H1 (cell line): ENCODE measurements at regions not wholly inside any gene's neighbourhood (a gene's known extent, or its start where the extent isn't known, plus 50 kb on each side); places are given as distances from the start of the nearest gene placed in this dataset.

Experiments
- CHD1 ChIP-seq: IDR thresholded peaks from 2 replicates; pipeline ENCODE4 v1.6.1; 2012; ENCODE audit warnings: low read depth, low read length, improper control_type of control experiment
- CREB1 ChIP-seq: IDR thresholded peaks from 2 replicates; pipeline ENCODE4 v1.6.1; 2012; ENCODE audit warnings: inconsistent platforms
- EP300 ChIP-seq, 2 experiments: IDR thresholded peaks; 1 replicate in 1 of 2; 2 replicates in 1 of 2; pipeline ENCODE4 v1.6.1; 2011 to 2012; ENCODE audit warnings: low read depth in 2 of 2, low read length in 2 of 2, mild to moderate bottlenecking in 2 of 2, borderline replicate concordance in 1 of 2, inconsistent platforms in 1 of 2, moderate library complexity in 1 of 2
- EZH2 ChIP-seq: fragments of 200-600 bp; sonication (generic); IDR thresholded peaks from 2 replicates; pipeline ENCODE4 v1.7.1; 2012; ENCODE audit warnings: low read depth, mild to moderate bottlenecking, moderate library complexity, low read length, inconsistent platforms; ENCODE audit not compliant: severe bottlenecking
- GABPA ChIP-seq: IDR thresholded peaks from 2 replicates; pipeline ENCODE4 v1.6.1; 2011; ENCODE audit warnings: mild to moderate bottlenecking, low read length, moderate library complexity, borderline replicate concordance; ENCODE audit not compliant: insufficient read depth
- JUN ChIP-seq: IDR thresholded peaks from 2 replicates; pipeline ENCODE4 v1.6.1; 2011; ENCODE audit warnings: low read depth, mild to moderate bottlenecking, improper control_type of control experiment, low read length
- POLR2A ChIP-seq, 2 experiments: IDR thresholded peaks; 1 replicate in 1 of 2; 2 replicates in 1 of 2; pipeline ENCODE4 v1.6.1; 2011; ENCODE audit warnings: low read depth in 2 of 2, low read length in 2 of 2, mild to moderate bottlenecking in 2 of 2; ENCODE audit errors: control extremely low read depth in 1 of 2
- RAD21 ChIP-seq, 2 experiments: IDR thresholded peaks in 1 of 2; conservative IDR thresholded peaks in 1 of 2; 2 replicates each; pipeline ENCODE4 v1.6.1; 2011; ENCODE audit warnings: low read depth in 2 of 2, low read length in 2 of 2, improper control_type of control experiment in 1 of 2, inconsistent platforms in 1 of 2, mild to moderate bottlenecking in 1 of 2, moderate library complexity in 1 of 2
- SIN3A ChIP-seq, 2 experiments: IDR thresholded peaks in 1 of 2; conservative IDR thresholded peaks in 1 of 2; 2 replicates each; pipeline ENCODE4 v1.6.1; 2011 to 2012; ENCODE audit warnings: low read length in 2 of 2, improper control_type of control experiment in 1 of 2, low read depth in 1 of 2, mild to moderate bottlenecking in 1 of 2
- TCF12 ChIP-seq: IDR thresholded peaks from 2 replicates; pipeline ENCODE4 v1.6.1; 2011; ENCODE audit warnings: low read depth, mild to moderate bottlenecking, low read length
- ZNF274 ChIP-seq: IDR thresholded peaks from 2 replicates; pipeline ENCODE4 v1.7.0; 2012; ENCODE audit warnings: low read length, borderline replicate concordance; ENCODE audit errors: extremely low read depth
- TF ChIP-seq, protein P1 (sequence below), 3 experiments: IDR thresholded peaks; 1 replicate in 2 of 3; 2 replicates in 1 of 3; pipeline versions ENCODE4 v1.5.1 to v1.6.1; 2011; ENCODE audit warnings: low read length in 3 of 3, mild to moderate bottlenecking in 3 of 3, inconsistent platforms in 2 of 3, low read depth in 1 of 3, moderate library complexity in 1 of 3; ENCODE audit not compliant: insufficient read depth in 1 of 3; ENCODE audit errors: control extremely low read depth in 1 of 3
- TF ChIP-seq, protein P2 (sequence below): IDR thresholded peaks from 2 replicates; pipeline ENCODE4 v1.6.1; 2012; ENCODE audit warnings: inconsistent platforms
- TF ChIP-seq, protein P3 (sequence below): IDR thresholded peaks from 2 replicates; pipeline ENCODE4 v1.6.1; 2011; ENCODE audit warnings: low read depth, mild to moderate bottlenecking, low read length; ENCODE audit not compliant: insufficient read depth

DNA sequence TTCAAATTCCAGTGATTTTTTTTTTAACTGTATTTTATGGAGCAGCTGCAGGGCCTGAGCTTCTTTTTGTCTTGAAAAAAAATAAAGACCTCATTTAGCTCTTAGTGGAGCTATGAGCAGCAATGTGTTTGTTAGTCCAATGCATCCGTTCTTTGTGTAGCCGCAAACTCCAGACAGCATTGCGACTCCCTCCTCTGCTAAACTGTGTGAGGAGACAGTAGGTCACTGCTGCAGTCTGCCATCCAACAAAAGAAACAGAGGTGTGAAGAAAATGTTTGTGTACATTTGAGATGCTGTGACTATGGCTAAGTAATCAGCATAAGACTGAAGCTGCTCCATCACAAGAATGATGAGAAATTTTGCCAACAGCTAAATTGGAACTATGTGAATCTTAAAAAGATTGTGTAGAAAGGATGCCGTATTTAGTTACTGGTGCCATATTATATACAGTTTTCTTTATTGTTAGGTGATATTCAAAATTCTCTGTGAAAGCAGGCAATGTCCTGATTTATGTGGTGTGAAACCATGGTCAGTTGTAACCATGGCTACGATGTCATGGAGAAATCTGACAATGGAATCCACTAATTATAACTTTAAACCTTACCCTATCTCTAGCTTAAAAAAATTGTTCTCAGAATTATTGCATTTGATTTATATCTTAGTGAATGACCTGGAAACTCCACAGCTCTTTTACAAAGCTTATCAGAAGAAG is 428.8 kb upstream of the EPHA7 start:
- TF ChIP-seq ZNF274 (no peak), CREB1 (no peak), POLR2A (IDR thresholded peaks at IDR 0.05; ENCODE audit: control extremely low read depth in 1 of 2, low read depth in 2 of 2, low read length in 2 of 2) (no peak), EP300 (IDR thresholded peaks at IDR 0.05; ENCODE audit: borderline replicate concordance in 1 of 2, low read depth in 2 of 2, low read length in 2 of 2) (no peak), SIN3A (conservative IDR thresholded peaks at IDR 0.05 in 1 of 2, IDR thresholded peaks at IDR 0.05 in 1 of 2; ENCODE audit: low read depth in 1 of 2, low read length in 2 of 2) (no peak), TCF12 (no peak), RAD21 (IDR thresholded peaks at IDR 0.05 in 1 of 2, conservative IDR thresholded peaks at IDR 0.05 in 1 of 2; ENCODE audit: low read depth in 2 of 2, low read length in 2 of 2) (no peak), JUN (no peak), GABPA (no peak), EZH2 (no peak), CHD1 (no peak)
- TF ChIP-seq, protein P1, sequence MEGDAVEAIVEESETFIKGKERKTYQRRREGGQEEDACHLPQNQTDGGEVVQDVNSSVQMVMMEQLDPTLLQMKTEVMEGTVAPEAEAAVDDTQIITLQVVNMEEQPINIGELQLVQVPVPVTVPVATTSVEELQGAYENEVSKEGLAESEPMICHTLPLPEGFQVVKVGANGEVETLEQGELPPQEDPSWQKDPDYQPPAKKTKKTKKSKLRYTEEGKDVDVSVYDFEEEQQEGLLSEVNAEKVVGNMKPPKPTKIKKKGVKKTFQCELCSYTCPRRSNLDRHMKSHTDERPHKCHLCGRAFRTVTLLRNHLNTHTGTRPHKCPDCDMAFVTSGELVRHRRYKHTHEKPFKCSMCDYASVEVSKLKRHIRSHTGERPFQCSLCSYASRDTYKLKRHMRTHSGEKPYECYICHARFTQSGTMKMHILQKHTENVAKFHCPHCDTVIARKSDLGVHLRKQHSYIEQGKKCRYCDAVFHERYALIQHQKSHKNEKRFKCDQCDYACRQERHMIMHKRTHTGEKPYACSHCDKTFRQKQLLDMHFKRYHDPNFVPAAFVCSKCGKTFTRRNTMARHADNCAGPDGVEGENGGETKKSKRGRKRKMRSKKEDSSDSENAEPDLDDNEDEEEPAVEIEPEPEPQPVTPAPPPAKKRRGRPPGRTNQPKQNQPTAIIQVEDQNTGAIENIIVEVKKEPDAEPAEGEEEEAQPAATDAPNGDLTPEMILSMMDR (IDR thresholded peaks at IDR 0.05; ENCODE audit: control extremely low read depth in 1 of 3, insufficient read depth in 1 of 3, low read depth in 1 of 3, low read length in 3 of 3), result no peak
- TF ChIP-seq, protein P2, sequence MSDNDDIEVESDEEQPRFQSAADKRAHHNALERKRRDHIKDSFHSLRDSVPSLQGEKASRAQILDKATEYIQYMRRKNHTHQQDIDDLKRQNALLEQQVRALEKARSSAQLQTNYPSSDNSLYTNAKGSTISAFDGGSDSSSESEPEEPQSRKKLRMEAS, result no peak
- TF ChIP-seq, protein P3, sequence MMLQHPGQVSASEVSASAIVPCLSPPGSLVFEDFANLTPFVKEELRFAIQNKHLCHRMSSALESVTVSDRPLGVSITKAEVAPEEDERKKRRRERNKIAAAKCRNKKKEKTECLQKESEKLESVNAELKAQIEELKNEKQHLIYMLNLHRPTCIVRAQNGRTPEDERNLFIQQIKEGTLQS, result no peak
